ENCODE measurements at regions not wholly inside any gene's neighbourhood (a gene's known extent, or its start where the extent isn't known, plus 50 kb on each side); places are given as distances from the start of the nearest gene placed in this dataset.

GRCh38 chrX:3968749-3969148 is 255.3 kb upstream of the PRKX start:
- TF ChIP-seq CTCF (IDR thresholded peaks at IDR 0.05; ENCODE audit: insufficient read depth, low read depth, low read length), result no peak
- TF ChIP-seq EZH2 (IDR thresholded peaks at IDR 0.05; ENCODE audit: insufficient read depth, low read length), result no peak
- Histone ChIP-seq H3K27me3 (ENCODE audit: insufficient read depth, low read length) (no peaks in the 10 kb centered on the region), H4K20me1 (ENCODE audit: insufficient read depth, low read length) (no peaks in the 10 kb centered on the region), H3K9me3 (ENCODE audit: insufficient read depth, low read depth, low read length) (no peaks in the 10 kb centered on the region), H3K4me2 (ENCODE audit: low read length) (no peak overlapping the region), H3K4me3 (ENCODE audit: insufficient read depth, low read depth, low read length) (no peak overlapping the region), H3K4me1 (ENCODE audit: insufficient read depth, low read length) (no peaks in the 10 kb centered on the region), H3K79me2 (ENCODE audit: insufficient read depth, low read length) (no peaks in the 10 kb centered on the region), H3K27ac (ENCODE audit: low read depth, low read length) (no peak overlapping the region), H3K9ac (ENCODE audit: low read length) (no peak overlapping the region), H3K36me3 (ENCODE audit: insufficient read depth, low read length) (no peaks in the 10 kb centered on the region), H2AFZ (ENCODE audit: low read depth, low read length) (no peak overlapping the region)
- FAIRE-seq, result no peak
- H3K9me3 Mint-ChIP-seq (ENCODE audit: unreplicated experiment), result no peaks in the 10 kb centered on the region
- no peaks in the 10 kb centered on the region for H3K27me3 Mint-ChIP-seq (ENCODE audit: low read depth, unreplicated experiment)
- H3K27ac Mint-ChIP-seq (ENCODE audit: unreplicated experiment), result no peak overlapping the region
- no peaks in the 10 kb centered on the region for H3K4me1 Mint-ChIP-seq (ENCODE audit: low read depth, unreplicated experiment)
- no peak overlapping the region for H3K4me3 Mint-ChIP-seq (ENCODE audit: unreplicated experiment)
- H3K36me3 Mint-ChIP-seq (ENCODE audit: low read depth, unreplicated experiment), result no peaks in the 10 kb centered on the region
- DNase-seq (ENCODE audit: low read depth), result no peak

- no peak overlapping the region for H3K4me3 ChIP-seq (ENCODE audit: insufficient read depth, low read depth, low read length)
- Mint-ChIP-seq H3K4me1 (ENCODE audit: low read depth, unreplicated experiment) (no peaks in the 10 kb centered on the region), H3K9me3 (ENCODE audit: unreplicated experiment) (no peaks in the 10 kb centered on the region), H3K4me3 (ENCODE audit: unreplicated experiment) (no peak overlapping the region), H3K36me3 (ENCODE audit: low read depth, unreplicated experiment) (no peaks in the 10 kb centered on the region), H3K27me3 (ENCODE audit: low read depth, unreplicated experiment) (no peaks in the 10 kb centered on the region), H3K27ac (ENCODE audit: unreplicated experiment) (no peak overlapping the region)
- no peaks in the 10 kb centered on the region for H3K27me3 ChIP-seq (ENCODE audit: insufficient read depth, low read length)
- no peaks in the 10 kb centered on the region for H3K4me1 ChIP-seq (ENCODE audit: insufficient read depth, low read length)
- no peak overlapping the region for H3K4me2 ChIP-seq (ENCODE audit: low read length)
- no peaks in the 10 kb centered on the region for H3K9me3 ChIP-seq (ENCODE audit: insufficient read depth, low read depth, low read length)
- no peak overlapping the region for H2AFZ ChIP-seq (ENCODE audit: low read depth, low read length)
- no peaks in the 10 kb centered on the region for H3K79me2 ChIP-seq (ENCODE audit: insufficient read depth, low read length)
- no peak overlapping the region for H3K27ac ChIP-seq (ENCODE audit: low read depth, low read length)
- FAIRE-seq, result no peak
- TF ChIP-seq EZH2 (IDR thresholded peaks at IDR 0.05; ENCODE audit: insufficient read depth, low read length) (no peak), CTCF (IDR thresholded peaks at IDR 0.05; ENCODE audit: insufficient read depth, low read depth, low read length) (no peak)
- H4K20me1 ChIP-seq (ENCODE audit: insufficient read depth, low read length), result no peaks in the 10 kb centered on the region
- no peaks in the 10 kb centered on the region for H3K36me3 ChIP-seq (ENCODE audit: insufficient read depth, low read length)
- H3K9ac ChIP-seq (ENCODE audit: low read length), result no peak overlapping the region
- no peak for DNase-seq (ENCODE audit: low read depth)
These were observed 250.5 kb upstream of the PRKX start for GRCh38 chrX:3963980-3964379.

GRCh38 chrX:3962511-3963311 is 249.3 kb upstream of the PRKX start:
- DNase-seq (ENCODE audit: low read depth) (no peak), FAIRE-seq (peak; percentile 66)
- H3K27me3 Mint-ChIP-seq (ENCODE audit: low read depth, unreplicated experiment), result no peaks in the 10 kb centered on the region
- peak overlapping the region; percentile 55 for H3K4me2 ChIP-seq (ENCODE audit: low read length)
- H3K4me1 ChIP-seq (ENCODE audit: insufficient read depth, low read length), result no peaks in the 10 kb centered on the region
- no peaks in the 10 kb centered on the region for H3K27me3 ChIP-seq (ENCODE audit: insufficient read depth, low read length)
- no peaks in the 10 kb centered on the region for H3K9me3 ChIP-seq (ENCODE audit: insufficient read depth, low read depth, low read length)
- no peaks in the 10 kb centered on the region for H3K36me3 ChIP-seq (ENCODE audit: insufficient read depth, low read length)
- peak overlapping the region; percentile 21 for H3K4me3 Mint-ChIP-seq (ENCODE audit: unreplicated experiment)
- no peak overlapping the region for H3K27ac Mint-ChIP-seq (ENCODE audit: unreplicated experiment)
- peak overlapping the region; percentile 17 for H3K4me3 ChIP-seq (ENCODE audit: insufficient read depth, low read depth, low read length)
- no peaks in the 10 kb centered on the region for H3K9me3 Mint-ChIP-seq (ENCODE audit: unreplicated experiment)
- no peaks in the 10 kb centered on the region for H3K4me1 Mint-ChIP-seq (ENCODE audit: low read depth, unreplicated experiment)
- no peak overlapping the region for H3K9ac ChIP-seq (ENCODE audit: low read length)
- no peaks in the 10 kb centered on the region for H3K79me2 ChIP-seq (ENCODE audit: insufficient read depth, low read length)
- TF ChIP-seq EZH2 (IDR thresholded peaks at IDR 0.05; ENCODE audit: insufficient read depth, low read length) (no peak), CTCF (IDR thresholded peaks at IDR 0.05; ENCODE audit: insufficient read depth, low read depth, low read length) (peak; percentile 34)
- H2AFZ ChIP-seq (ENCODE audit: low read depth, low read length), result no peak overlapping the region
- H3K27ac ChIP-seq (ENCODE audit: low read depth, low read length), result no peak overlapping the region
- no peaks in the 10 kb centered on the region for H4K20me1 ChIP-seq (ENCODE audit: insufficient read depth, low read length)
- no peaks in the 10 kb centered on the region for H3K36me3 Mint-ChIP-seq (ENCODE audit: low read depth, unreplicated experiment)

Data from astrocyte (in vitro differentiated cells and primary cell).